Calu3 (cell line): ENCODE measurements at regions not wholly inside any gene's neighbourhood (a gene's known extent, or its start where the extent isn't known, plus 50 kb on each side); places are given as distances from the start of the nearest gene placed in this dataset.

Experiments used
- BruUV-seq: library from RNA; stranded (reverse); fragments of 400-500 nt; replicated peaks from 2 replicates; lab custom pipeline; 2021; lab: Mats Ljungman, UMichigan
- CTCF ChIA-PET: fragments of 300-600 bp; sonication (Branson Sonifier 250); formaldehyde crosslinking; loops from one replicate; lab custom pipeline; 2022; ENCODE audit warnings: antibody characterized with exemption; lab: Charles Lee
- DNase-seq: peaks from one replicate; pipeline ENCODE4 v3.0.0; 2022
- H3K27ac Mint-ChIP-seq: one replicate; pipeline ENCODE4 v1.8.0; 2022; ENCODE audit warnings: mixed read lengths; ENCODE audit not compliant: unreplicated experiment
- H3K27me3 Mint-ChIP-seq: one replicate; pipeline ENCODE4 v1.8.0; 2022; ENCODE audit warnings: mixed read lengths; ENCODE audit not compliant: unreplicated experiment
- H3K36me3 Mint-ChIP-seq: one replicate; pipeline ENCODE4 v1.8.0; 2022; ENCODE audit warnings: mild to moderate bottlenecking, moderate library complexity, mixed read lengths; ENCODE audit not compliant: insufficient read depth, unreplicated experiment
- H3K4me1 Mint-ChIP-seq: one replicate; pipeline ENCODE4 v1.8.0; 2022; ENCODE audit warnings: mild to moderate bottlenecking, low read depth, mixed read lengths; ENCODE audit not compliant: unreplicated experiment
- H3K4me3 Mint-ChIP-seq: one replicate; pipeline ENCODE4 v1.8.0; 2022; ENCODE audit warnings: mild to moderate bottlenecking, low read depth, moderate library complexity, mixed read lengths; ENCODE audit not compliant: unreplicated experiment
- H3K9me3 Mint-ChIP-seq: one replicate; pipeline ENCODE4 v1.8.0; 2022; ENCODE audit warnings: low read depth, mixed read lengths; ENCODE audit not compliant: unreplicated experiment
- intact Hi-C: fragments of 100-400 bp; cut with micrococcal nuclease; formaldehyde crosslinking; loops from one replicate; pipeline ENCODE4 v1.10.0; 2022; ENCODE audit not compliant: unreplicated experiment
- TF ChIP-seq, protein P1 (sequence below): fragments of 200-600 bp; IDR thresholded peaks from one replicate; pipeline ENCODE4 v1.8.0; 2022; ENCODE audit warnings: antibody characterized with exemption; ENCODE audit not compliant: unreplicated experiment

DNA sequence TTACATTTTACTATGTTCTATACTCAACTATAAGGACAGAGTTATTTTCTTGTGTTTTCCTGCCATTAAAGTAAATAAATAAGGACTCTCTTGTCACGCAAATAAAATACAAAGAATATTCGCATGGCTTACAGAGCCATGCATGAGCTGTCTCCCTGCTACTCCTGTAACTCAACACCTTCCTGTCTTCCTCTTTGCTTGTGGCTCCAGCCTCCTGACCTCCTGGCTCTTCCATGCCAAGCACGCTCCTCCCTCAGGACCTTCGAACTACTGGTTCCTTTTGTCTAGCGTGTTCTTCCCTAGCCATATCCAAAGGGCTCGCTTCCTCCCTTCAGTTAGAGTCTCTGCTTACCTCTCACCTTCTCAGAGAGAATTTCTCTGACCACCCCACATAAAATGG is 124.3 kb upstream of the TMC3 start:
- Mint-ChIP-seq H3K36me3 (no peaks in the 10 kb centered on the region), H3K27ac (no peak overlapping the region), H3K9me3 (peaks cover 7% of the 10 kb centered on the region), H3K4me1 (no peaks in the 10 kb centered on the region), H3K4me3 (no peak overlapping the region), H3K27me3 (peaks cover 8% of the 10 kb centered on the region)
- TF ChIP-seq, protein P1, sequence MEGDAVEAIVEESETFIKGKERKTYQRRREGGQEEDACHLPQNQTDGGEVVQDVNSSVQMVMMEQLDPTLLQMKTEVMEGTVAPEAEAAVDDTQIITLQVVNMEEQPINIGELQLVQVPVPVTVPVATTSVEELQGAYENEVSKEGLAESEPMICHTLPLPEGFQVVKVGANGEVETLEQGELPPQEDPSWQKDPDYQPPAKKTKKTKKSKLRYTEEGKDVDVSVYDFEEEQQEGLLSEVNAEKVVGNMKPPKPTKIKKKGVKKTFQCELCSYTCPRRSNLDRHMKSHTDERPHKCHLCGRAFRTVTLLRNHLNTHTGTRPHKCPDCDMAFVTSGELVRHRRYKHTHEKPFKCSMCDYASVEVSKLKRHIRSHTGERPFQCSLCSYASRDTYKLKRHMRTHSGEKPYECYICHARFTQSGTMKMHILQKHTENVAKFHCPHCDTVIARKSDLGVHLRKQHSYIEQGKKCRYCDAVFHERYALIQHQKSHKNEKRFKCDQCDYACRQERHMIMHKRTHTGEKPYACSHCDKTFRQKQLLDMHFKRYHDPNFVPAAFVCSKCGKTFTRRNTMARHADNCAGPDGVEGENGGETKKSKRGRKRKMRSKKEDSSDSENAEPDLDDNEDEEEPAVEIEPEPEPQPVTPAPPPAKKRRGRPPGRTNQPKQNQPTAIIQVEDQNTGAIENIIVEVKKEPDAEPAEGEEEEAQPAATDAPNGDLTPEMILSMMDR, result no peak
- CTCF ChIA-PET, result interaction anchor here (0.5 kb wide), 1 partner anchor 535 kb away, joined by 3 read pairs; no protein-coding TSS in a partner anchor
- DNase-seq, result no peak
- intact Hi-C loops, result no loop called here
- BruUV-seq, result no TSS peak

DNA sequence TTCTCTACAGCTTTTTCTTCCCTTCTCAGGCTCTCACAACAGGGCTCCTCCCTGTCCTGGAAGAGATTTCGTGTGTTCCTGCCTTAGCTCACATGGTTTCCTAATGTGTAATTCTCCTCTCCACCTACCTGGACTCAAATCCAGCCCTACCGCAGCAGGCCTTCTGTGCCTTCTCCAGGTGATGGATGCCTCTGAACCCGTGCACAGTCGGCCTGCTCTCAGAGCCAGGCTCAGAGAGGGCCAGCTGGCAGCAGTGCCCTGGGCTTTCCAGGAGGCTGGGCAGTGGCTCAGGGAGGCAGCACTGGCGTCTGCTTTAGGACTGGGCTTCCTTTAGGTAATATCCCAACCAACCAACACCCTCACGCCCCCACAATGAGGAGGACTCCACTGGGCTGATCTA is 123.2 kb upstream of the TMC3 start:
- Mint-ChIP-seq H3K4me3 (no peak overlapping the region), H3K9me3 (peaks cover 7% of the 10 kb centered on the region), H3K4me1 (no peaks in the 10 kb centered on the region), H3K27ac (no peak overlapping the region), H3K27me3 (peaks cover 17% of the 10 kb centered on the region), H3K36me3 (no peaks in the 10 kb centered on the region)
- CTCF ChIA-PET, result no interaction called here
- TF ChIP-seq, protein P1, result no peak
- intact Hi-C loops, result no loop called here
- no TSS peak for BruUV-seq
- DNase-seq, result no peak

DNA sequence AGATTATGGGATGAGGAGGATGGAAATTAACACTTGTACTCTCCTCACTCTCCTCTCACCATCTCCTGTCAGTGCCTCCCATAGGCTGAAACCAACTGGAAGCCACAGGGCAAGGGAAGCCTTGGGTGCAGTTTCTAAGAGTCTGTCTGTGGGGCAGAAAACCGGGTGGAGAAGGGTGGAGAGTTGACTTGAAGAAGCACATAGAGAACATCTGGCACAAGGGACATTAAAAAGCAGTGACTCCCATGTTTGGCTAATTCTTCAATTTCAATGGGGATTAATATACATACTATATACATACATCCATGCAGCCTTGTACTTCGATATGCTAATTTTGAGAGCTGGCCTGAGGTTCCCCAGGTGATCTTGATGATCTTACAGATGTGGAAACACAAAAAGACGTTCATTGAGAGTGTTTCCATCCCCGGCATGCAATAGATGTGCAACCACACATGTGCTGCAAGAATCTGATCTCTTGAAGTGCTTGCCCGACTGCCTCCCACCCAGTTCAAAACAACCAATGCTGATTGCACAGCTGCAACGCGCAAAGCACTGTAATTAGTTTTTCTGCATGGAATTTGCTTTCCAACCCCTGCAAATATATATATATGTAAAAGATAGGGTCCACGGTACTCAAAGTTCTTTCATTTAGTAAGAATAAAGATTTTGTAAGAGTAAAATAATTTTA is 121.9 kb upstream of the TMC3 start:
- no peak for DNase-seq
- Mint-ChIP-seq H3K27me3 (peaks cover 30% of the 10 kb centered on the region), H3K4me3 (no peak overlapping the region), H3K27ac (no peak overlapping the region), H3K9me3 (peaks cover 7% of the 10 kb centered on the region), H3K4me1 (no peaks in the 10 kb centered on the region), H3K36me3 (no peaks in the 10 kb centered on the region)
- BruUV-seq, result no TSS peak
- intact Hi-C loops, result no loop called here
- CTCF ChIA-PET, result no interaction called here
- TF ChIP-seq, protein P1, result no peak

DNA sequence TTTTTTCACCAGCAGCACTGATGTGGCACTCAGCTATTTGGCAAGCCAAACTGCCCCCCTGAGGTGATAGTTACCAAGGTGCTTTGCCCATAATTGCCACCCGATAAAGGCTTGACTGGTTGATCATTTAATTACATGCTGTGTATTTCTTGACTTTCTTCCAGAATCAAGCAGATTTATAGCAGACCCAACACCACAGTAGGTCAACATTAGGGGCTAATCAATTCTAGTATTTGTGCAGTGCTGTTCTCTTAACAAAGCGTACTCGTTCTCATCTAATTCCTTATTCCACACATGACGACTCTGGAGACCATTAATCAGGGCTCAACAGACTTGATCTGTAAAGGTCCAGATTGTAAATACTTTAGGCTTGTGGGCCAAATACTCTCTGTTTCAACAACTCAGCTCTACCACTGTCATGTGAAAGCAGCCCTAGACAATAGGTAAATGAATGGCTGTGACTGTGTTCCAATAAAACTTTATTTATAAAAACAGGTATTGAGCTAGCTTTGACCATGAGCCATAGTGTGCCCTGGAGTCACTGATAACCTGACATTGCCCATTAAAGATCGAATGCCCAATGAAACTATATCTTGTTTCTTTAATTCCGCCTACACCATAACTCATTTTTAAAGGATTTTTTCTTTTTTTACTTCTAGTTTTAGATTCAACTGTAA is 119.1 kb upstream of the TMC3 start:
- H3K27ac Mint-ChIP-seq, result no peak overlapping the region
- H3K4me1 Mint-ChIP-seq, result no peaks in the 10 kb centered on the region
- H3K36me3 Mint-ChIP-seq, result no peaks in the 10 kb centered on the region
- TF ChIP-seq, protein P1, result no peak
- no TSS peak for BruUV-seq
- no peak overlapping the region for H3K4me3 Mint-ChIP-seq
- CTCF ChIA-PET, result no interaction called here
- intact Hi-C loops, result no loop called here
- no peaks in the 10 kb centered on the region for H3K9me3 Mint-ChIP-seq
- peaks cover 35% of the 10 kb centered on the region for H3K27me3 Mint-ChIP-seq
- DNase-seq, result no peak
